GM18870 (cell line): ENCODE measurements at regions not wholly inside any gene's neighbourhood (a gene's known extent, or its start where the extent isn't known, plus 50 kb on each side); places are given as distances from the start of the nearest gene placed in this dataset.
"Not testable (repeated sequence)": the region's sequence is repeated elsewhere in the genome, so short reads cannot be mapped to it uniquely, and the experiment has no call there.

Experiments used
- ATAC-seq: cut with Tn5 transposase; IDR thresholded peaks from one replicate; pipeline ENCODE4 v1.9.1; 2021; ENCODE audit warnings: moderate library complexity; ENCODE audit not compliant: unreplicated experiment

GRCh38 chr2:89855752-89856151 is 1164.3 kb downstream of the RPIA start:
- not testable (repeated sequence) for ATAC-seq

- not testable (repeated sequence) for ATAC-seq
These were observed 1164.8 kb downstream of the RPIA start for GRCh38 chr2:89856305-89856704.

- not testable (repeated sequence) for ATAC-seq
These were observed 1170.7 kb downstream of the RPIA start for GRCh38 chr2:89862164-89862563.

- ATAC-seq = not testable (repeated sequence)
These were observed 1171.7 kb downstream of the RPIA start for GRCh38 chr2:89863209-89863608.

DNA sequence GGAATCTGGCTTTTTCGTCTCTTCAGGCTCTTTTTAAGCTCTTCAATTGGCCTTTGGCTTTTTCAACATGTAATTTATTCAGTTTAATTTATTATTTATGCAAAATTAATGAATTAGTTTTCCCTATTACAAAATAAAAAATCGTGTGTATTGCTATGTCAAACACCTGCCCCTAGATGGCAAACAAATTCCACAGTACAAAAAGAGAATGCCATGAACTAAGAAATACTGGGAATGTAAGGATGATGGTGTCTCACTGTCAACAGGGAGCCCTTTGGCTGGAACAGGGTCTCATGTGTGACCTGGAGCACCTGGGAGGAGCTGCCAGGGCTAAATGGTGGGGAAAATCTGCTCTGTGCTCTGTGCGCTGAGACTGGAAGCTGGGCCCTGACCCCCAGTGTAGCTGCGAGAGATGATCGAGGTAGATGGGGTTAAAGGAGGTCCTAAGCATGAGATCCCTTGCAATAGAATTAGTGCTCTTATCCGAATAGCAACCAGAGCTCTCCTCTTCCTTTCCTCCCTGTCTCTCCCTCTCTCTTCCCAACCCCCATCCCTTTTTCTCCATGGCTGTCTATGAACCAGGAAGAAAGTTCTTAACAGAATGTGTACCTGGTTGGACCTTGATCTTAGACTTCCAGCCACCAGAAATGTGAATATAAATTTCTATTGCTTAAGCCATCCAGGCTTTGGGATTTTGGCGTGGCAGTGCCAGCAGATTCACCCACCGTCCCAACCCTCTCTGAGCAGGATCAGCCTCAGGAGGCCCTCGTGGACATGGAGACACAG is 1183.5 kb downstream of the RPIA start:
- ATAC-seq = not testable (repeated sequence)

DNA sequence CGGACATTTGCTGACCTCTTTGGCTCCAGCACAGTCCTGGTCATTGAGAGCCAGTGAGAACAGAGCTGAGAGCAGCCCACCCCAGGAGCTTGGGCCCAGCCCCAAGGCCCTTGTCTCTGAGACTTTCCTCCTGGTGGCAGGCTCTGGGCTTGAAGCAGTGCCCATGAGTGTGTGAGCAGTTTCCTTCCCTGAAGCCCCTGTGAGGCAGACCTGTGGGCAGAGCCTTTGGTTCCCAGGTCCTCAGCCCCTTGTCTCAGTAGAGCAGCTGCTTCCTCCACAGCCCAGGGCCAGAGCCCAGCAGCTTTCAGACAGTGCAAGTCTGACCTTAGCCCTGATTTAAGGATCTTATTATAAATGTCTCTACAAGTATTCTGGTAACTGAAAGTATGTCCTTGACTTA is 1185.0 kb downstream of the RPIA start:
- ATAC-seq = not testable (repeated sequence)

GRCh38 chr2:89876878-89877277 is 1185.4 kb downstream of the RPIA start:
- not testable (repeated sequence) for ATAC-seq

DNA sequence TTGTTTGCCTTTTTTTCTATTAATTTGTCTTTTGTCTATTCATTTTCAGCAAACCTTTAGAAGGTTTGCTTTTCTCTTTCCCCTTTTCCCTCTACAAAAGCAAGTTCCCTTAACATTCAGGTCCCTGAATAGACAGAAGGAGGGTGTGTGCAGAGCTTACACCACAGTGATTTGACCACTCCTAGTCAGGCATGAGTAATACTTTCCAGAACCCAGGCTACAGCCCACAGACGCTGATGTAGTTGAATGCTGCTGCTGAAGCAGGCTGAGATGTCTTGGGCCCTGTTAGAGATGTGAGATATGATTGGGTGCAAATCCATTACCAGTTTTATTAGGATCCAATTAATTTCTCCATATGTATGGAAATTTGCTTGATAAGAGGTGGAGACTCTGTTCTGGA is 1191.4 kb downstream of the RPIA start:
- ATAC-seq = peak; percentile 80

DNA sequence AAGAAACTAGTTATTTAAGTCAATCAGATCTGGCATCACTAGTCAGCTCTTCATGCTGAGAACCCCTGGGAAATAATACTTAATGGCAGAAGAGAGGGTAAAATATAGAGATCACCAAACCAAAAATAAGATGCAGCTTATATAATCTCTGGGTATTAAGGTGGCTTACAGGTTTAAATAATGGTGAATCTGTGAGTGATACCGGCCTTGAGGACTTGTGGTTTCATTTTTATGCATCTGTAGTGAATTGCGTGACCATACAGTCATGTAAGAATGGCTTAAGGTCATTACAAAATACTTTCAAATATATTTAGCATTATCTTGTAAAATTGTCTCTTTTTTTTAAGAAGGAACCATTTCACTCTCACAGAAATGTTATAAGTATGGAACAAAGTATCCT is 1192.2 kb downstream of the RPIA start:
- ATAC-seq = not testable (repeated sequence)

DNA sequence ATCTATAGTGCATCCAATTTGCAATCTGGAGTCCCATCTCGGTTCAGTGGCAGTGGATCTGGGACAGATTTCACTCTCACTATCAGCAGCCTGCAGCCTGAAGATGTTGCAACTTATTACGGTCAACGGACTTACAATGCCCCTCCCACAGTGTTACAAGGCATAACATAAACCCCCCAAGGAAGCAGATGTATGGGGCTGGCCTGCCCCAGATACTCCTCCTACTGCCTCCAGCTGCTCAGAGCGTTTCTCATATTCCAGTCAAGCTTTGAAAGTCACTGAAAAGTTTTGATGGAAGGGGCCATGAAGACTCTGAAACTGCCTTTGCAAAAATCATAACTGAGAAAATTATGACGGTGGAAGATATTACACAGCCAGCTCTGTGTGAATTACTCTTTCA is 1193.6 kb downstream of the RPIA start:
- ATAC-seq = not testable (repeated sequence)

DNA sequence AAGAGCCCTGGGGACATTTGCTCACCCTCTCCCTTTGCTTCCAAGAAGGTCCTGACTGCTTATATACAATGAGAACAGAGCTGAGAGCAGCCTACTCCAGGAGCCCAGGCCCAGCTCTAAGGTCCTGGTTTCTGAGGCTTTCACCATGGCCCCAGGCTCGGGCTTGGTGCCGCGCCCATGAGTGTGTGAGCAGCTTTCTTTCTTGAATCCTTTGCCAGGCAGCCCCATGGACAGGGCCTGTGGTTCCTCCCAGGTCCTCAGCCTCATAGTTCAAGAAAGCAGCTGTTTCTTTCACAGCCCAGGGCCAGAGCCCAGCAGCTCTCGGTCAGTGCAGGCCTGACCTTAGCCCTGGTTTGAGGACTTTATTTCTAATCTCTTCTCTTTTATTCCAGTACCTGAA is 1197.2 kb downstream of the RPIA start:
- not testable (repeated sequence) for ATAC-seq

- not testable (repeated sequence) for ATAC-seq
These were observed 1198.8 kb downstream of the RPIA start for GRCh38 chr2:89890185-89890773.

GRCh38 chr2:89894988-89895387 is 1203.5 kb downstream of the RPIA start:
- not testable (repeated sequence) for ATAC-seq

- ATAC-seq = not testable (repeated sequence)
These were observed 1204.2 kb downstream of the RPIA start for GRCh38 chr2:89895629-89896028.

DNA sequence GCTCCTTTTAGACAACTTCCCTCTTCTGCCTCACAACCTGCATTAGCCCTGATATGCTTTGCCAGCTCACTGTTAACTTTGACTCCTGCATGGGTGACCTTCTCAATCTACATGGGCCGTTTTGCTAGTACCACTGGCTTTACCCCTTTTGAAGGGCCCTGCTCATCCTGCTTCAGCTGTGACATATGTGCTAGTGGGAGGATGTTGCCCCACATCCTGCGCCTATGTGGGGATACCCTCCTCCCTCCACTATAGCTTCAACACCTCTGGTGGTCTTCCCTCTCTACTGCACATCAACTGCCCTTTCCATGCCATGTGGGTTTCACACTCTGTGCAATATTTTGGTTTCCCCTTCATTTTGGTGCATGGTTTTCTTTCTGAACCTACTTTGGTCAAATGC is 1235.5 kb downstream of the RPIA start:
- not testable (repeated sequence) for ATAC-seq

DNA sequence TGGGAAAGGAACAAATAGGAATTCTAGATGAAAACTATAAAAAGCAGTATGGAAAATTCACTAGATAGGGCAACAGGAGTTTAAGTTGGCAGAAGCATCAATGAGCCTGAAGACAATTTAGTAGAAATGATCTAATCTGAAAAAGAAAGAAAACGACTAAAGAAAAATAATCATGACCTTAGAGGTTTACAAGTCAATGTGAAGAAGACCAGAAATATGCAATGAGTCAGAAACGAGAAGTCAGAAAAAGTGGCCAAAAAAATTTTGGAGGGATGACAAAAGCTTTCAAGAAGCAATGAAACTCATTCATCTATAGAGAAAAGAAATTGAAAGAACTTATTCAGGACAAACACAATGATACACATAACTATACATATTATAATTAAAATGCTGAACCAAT is 1244.0 kb downstream of the RPIA start:
- ATAC-seq = not testable (repeated sequence)

DNA sequence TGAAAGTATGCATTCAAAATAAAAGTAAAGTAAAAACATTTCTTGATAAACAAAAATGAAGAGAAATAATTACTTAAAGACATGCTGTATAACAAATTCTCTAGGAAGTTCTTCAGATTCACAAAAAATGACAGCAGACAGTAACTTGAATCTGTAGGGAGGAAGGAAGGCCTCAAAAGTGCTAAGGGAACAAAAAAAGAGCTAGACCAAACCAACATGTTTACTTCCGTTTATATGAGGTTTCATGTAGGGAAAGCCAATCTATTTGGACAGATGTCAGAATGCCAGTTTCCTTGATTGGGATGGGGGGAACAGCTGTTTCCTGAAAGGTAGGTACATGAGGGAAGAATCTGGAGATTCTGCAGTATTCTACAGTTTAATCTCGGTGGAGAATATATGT is 1244.5 kb downstream of the RPIA start:
- ATAC-seq = not testable (repeated sequence)

DNA sequence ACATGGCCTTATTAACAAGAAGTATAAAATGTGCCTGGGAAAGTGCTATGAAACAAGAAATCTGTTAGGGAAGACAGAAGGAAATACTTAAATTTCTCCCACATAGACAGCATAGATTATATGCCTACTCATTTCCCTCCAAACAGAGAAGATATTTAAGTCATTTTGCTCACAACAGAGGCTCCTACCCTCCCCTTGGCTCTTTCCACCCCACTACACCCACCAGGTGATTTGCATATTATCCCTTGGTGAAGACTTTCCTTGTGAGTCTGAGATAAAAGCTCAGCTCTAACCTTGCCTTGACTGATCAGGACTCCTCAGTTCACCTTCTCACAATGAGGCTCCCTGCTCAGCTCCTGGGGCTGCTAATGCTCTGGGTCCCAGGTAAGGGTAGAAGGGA is 1245.1 kb downstream of the RPIA start:
- ATAC-seq = not testable (repeated sequence)

GRCh38 chr2:89938756-89939155 is 1247.3 kb downstream of the RPIA start:
- ATAC-seq = peak; percentile 93

DNA sequence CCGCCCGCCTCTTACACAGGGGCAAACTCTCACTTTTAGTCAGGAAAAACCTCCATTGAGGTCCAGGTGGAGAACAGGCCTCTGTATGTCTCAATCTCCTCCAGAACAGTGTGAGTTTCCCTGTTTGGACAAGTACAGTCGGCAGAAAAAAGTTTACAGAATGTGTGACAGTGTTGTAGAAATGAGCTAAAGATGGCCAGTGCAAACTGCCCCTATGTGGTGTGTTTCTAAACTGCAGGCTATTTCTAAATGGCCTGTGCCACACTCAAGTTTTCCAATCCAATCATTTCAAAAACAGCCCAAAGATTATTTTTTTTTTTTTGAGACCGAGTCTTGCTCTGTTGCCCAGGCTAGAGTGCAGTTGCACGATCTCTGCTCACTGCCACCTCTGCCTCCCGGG is 1252.8 kb downstream of the RPIA start:
- not testable (repeated sequence) for ATAC-seq

GRCh38 chr2:89945004-89945616 is 1253.6 kb downstream of the RPIA start:
- not testable (repeated sequence) for ATAC-seq
